OCI-LY7 (cell line): ENCODE measurements at regions not wholly inside any gene's neighbourhood (a gene's known extent, or its start where the extent isn't known, plus 50 kb on each side); places are given as distances from the start of the nearest gene placed in this dataset.
"Not testable (repeated sequence)": the region's sequence is repeated elsewhere in the genome, so short reads cannot be mapped to it uniquely, and the experiment has no call there.

Source experiments
- BruUV-seq: library from RNA; stranded (reverse); fragments of 400-500 nt; replicated peaks from 2 replicates; lab custom pipeline; 2021; lab: Mats Ljungman, UMichigan
- CTCF ChIA-PET: fragments of 300-600 bp; sonication (Branson Sonifier 250); formaldehyde crosslinking; loops from one replicate; lab custom pipeline; 2022; ENCODE audit warnings: antibody characterized with exemption; ENCODE audit not compliant: unreplicated experiment; lab: Charles Lee
- POLR2A ChIA-PET: fragments of 300-600 bp; sonication (Branson Sonifier 250); formaldehyde crosslinking; loops from one replicate; lab custom pipeline; 2022; ENCODE audit warnings: antibody characterized with exemption; lab: Charles Lee
- DNase-seq: peaks from one replicate; pipeline ENCODE4 v3.0.0-alpha.2; 2015; ENCODE audit warnings: low spot score
- H2AFZ ChIP-seq: fragments of 200-600 bp; sonication (generic), shearing (Covaris generic); 2 replicates; pipeline ENCODE4 v1.6.1; 2014; ENCODE audit warnings: mild to moderate bottlenecking, antibody characterized with exemption, low read length, moderate library complexity
- H3K27ac ChIP-seq: fragments of 200-600 bp; sonication (generic); 2 replicates; pipeline ENCODE4 v1.5.1; 2014; ENCODE audit warnings: mixed run types, low read depth, mild to moderate bottlenecking, moderate library complexity, low read length, inconsistent platforms; ENCODE audit not compliant: poor library complexity, severe bottlenecking
- H3K36me3 ChIP-seq: fragments of 200-600 bp; sonication (generic); 2 replicates; pipeline ENCODE4 v1.6.1; 2014; ENCODE audit warnings: mild to moderate bottlenecking, antibody characterized with exemption, low read length, moderate library complexity, mixed read lengths; ENCODE audit not compliant: insufficient read depth
- H3K4me1 ChIP-seq: fragments of 200-600 bp; sonication (generic); 2 replicates; pipeline ENCODE4 v1.5.1; 2014; ENCODE audit warnings: mild to moderate bottlenecking, low read length; ENCODE audit not compliant: insufficient read depth, poor library complexity, severe bottlenecking
- H3K4me2 ChIP-seq: fragments of 200-600 bp; sonication (generic); 2 replicates; pipeline ENCODE4 v1.6.1; 2014; ENCODE audit warnings: mild to moderate bottlenecking, low read length
- H3K4me3 ChIP-seq: fragments of 200-600 bp; sonication (generic); 2 replicates; pipeline ENCODE4 v1.5.1; 2014; ENCODE audit warnings: mild to moderate bottlenecking, low read depth, low read length; ENCODE audit not compliant: poor library complexity, severe bottlenecking
- H3K79me2 ChIP-seq: fragments of 200-600 bp; sonication (generic); 2 replicates; pipeline ENCODE4 v1.6.1; 2016; ENCODE audit warnings: low read depth, mild to moderate bottlenecking, low read length, moderate library complexity, mixed read lengths; ENCODE audit not compliant: insufficient read depth
- H3K9me2 ChIP-seq: fragments of 200-600 bp; sonication (generic); 2 replicates; pipeline ENCODE4 v1.6.1; 2016; ENCODE audit warnings: mild to moderate bottlenecking, low read length, mixed read lengths; ENCODE audit not compliant: insufficient read depth
- H3K9me3 ChIP-seq: fragments of 200-600 bp; sonication (generic); 2 replicates; pipeline ENCODE4 v1.6.1; 2014; ENCODE audit warnings: mild to moderate bottlenecking, mixed run types, low read length, mixed read lengths
- H4K20me1 ChIP-seq: fragments of 200-600 bp; sonication (generic); 2 replicates; pipeline ENCODE4 v1.6.1; 2014; ENCODE audit warnings: mild to moderate bottlenecking, antibody characterized with exemption, low read length, moderate library complexity, mixed read lengths; ENCODE audit not compliant: insufficient read depth
- EZH2phosphoT487 ChIP-seq: fragments of 200-600 bp; sonication (generic); IDR thresholded peaks from 2 replicates; pipeline ENCODE4 v1.6.1; 2018; ENCODE audit warnings: low read depth, borderline replicate concordance, mild to moderate bottlenecking, mixed run types, antibody characterized with exemption, low read length, moderate library complexity, mixed read lengths
- intact Hi-C: fragments of 100-400 bp; cut with micrococcal nuclease; formaldehyde crosslinking; loops from one replicate; pipeline ENCODE4 v1.10.0; 2022; ENCODE audit not compliant: unreplicated experiment
- TF ChIP-seq, protein P1 (sequence below): fragments of 200-600 bp; sonication (generic); conservative IDR thresholded peaks from 2 replicates; pipeline ENCODE4 v1.5.1; 2014; ENCODE audit warnings: mild to moderate bottlenecking, antibody characterized with exemption, low read length, moderate library complexity, mixed read lengths

DNA sequence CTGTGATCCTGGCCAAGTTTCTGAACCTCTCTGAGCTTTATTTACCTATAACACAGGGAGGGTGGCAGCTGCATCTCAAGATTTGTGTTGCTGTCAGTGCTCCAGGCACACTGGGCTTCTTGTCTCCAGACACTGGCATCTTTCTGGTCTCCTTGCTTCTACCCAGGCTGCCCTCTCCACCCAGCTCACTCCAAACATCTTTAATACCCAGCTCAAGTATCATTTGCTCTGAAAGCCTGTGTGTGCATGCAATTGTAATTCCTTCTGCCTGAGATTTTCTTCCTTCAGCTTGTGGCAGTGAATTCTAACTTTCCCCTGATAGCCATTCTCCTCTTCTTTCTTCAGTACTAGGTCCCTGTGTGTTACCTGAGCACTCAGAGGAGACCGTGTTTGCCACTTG lies 50.7 kb upstream of the USP7 start:
- H4K20me1 ChIP-seq, result no peaks in the 10 kb centered on the region
- no peak overlapping the region for H3K4me3 ChIP-seq
- H3K4me2 ChIP-seq, result no peak overlapping the region
- no TSS peak for BruUV-seq
- ChIA-PET POLR2A (no interaction called here), CTCF (no interaction called here)
- H3K27ac ChIP-seq, result no peak overlapping the region
- no peak overlapping the region for H2AFZ ChIP-seq
- no peaks in the 10 kb centered on the region for H3K9me2 ChIP-seq
- no peak for DNase-seq
- H3K4me1 ChIP-seq, result no peaks in the 10 kb centered on the region
- TF ChIP-seq, protein P1, sequence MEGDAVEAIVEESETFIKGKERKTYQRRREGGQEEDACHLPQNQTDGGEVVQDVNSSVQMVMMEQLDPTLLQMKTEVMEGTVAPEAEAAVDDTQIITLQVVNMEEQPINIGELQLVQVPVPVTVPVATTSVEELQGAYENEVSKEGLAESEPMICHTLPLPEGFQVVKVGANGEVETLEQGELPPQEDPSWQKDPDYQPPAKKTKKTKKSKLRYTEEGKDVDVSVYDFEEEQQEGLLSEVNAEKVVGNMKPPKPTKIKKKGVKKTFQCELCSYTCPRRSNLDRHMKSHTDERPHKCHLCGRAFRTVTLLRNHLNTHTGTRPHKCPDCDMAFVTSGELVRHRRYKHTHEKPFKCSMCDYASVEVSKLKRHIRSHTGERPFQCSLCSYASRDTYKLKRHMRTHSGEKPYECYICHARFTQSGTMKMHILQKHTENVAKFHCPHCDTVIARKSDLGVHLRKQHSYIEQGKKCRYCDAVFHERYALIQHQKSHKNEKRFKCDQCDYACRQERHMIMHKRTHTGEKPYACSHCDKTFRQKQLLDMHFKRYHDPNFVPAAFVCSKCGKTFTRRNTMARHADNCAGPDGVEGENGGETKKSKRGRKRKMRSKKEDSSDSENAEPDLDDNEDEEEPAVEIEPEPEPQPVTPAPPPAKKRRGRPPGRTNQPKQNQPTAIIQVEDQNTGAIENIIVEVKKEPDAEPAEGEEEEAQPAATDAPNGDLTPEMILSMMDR, result no peak
- TF ChIP-seq EZH2phosphoT487, result no peak
- H3K9me3 ChIP-seq, result peaks cover 7% of the 10 kb centered on the region; the same call in 1 of the 2 replicates
- H3K79me2 ChIP-seq, result no peaks in the 10 kb centered on the region
- intact Hi-C loops, result no loop called here
- H3K36me3 ChIP-seq, result no peaks in the 10 kb centered on the region

DNA sequence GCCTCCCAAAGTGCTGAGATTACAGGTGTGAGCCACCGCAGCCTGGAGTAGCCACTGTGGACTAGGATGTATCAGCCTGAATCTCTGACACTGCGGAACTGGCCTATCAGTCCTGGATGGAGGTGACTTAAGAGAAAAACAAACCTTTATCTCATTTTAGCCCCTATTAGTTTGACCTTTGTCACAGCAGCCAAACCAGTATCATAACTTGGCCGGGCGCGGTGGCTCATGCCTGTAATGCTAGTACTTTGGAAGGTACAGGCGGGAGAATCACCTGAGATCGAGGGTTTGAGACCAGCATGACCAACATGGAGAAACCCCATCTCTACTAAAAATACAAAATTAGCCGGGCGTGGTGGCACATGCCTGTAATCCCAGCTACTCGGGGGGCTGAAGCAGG lies 51.8 kb upstream of the USP7 start:
- Histone ChIP-seq H3K9me2 (no peaks in the 10 kb centered on the region), H3K27ac (no peak overlapping the region), H2AFZ (no peak overlapping the region), H3K36me3 (no peaks in the 10 kb centered on the region), H3K9me3 (peaks cover 7% of the 10 kb centered on the region; the same call in 1 of the 2 replicates), H3K4me1 (no peaks in the 10 kb centered on the region), H3K4me3 (no peak overlapping the region), H3K4me2 (no peak overlapping the region), H3K79me2 (no peaks in the 10 kb centered on the region), H4K20me1 (no peaks in the 10 kb centered on the region)
- ChIA-PET POLR2A (no interaction called here), CTCF (no interaction called here)
- no TSS peak for BruUV-seq
- intact Hi-C loops, result no loop called here
- DNase-seq, result no peak
- no peak for TF ChIP-seq EZH2phosphoT487
- TF ChIP-seq, protein P1, result no peak

DNA sequence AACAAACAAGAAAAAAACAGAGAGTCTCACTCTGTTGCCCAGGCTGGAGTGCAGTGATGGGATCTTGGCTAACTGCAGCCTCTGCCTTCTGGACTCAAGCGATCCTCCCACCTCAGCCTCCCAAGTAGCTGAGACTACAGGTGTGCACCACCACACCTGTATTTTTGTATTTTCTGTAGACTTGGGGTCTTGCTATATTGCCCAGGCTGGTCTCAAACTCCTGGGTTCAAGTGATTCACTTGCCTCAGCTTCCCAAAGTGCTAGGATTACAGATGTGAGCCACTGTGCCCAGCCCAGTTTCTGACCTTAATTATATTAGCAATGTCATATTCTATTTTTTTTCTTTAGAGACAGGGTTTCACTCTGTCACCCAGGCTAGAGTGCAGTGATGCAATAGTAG lies 52.3 kb upstream of the USP7 start:
- intact Hi-C loops, H3K79me2 ChIP-seq, DNase-seq, H2AFZ ChIP-seq, H3K9me2 ChIP-seq, H3K4me1 ChIP-seq, H3K36me3 ChIP-seq, BruUV-seq, H3K4me2 ChIP-seq, H4K20me1 ChIP-seq, H3K4me3 ChIP-seq, H3K27ac ChIP-seq, H3K9me3 ChIP-seq: not testable (repeated sequence)
- POLR2A ChIA-PET, result interaction anchor here (0.6 to 1.0 kb wide), 3 partner anchors 36 to 1296 kb away, joined by 3 to 5 read pairs (median 4); no protein-coding TSS in a partner anchor
- CTCF ChIA-PET, result interaction anchor here (0.6 kb wide), 1 partner anchor 125 kb away, joined by 3 read pairs; no protein-coding TSS in a partner anchor
